ENCODE measurements at regions not wholly inside any gene's neighbourhood (a gene's known extent, or its start where the extent isn't known, plus 50 kb on each side); places are given as distances from the start of the nearest gene placed in this dataset.

- TF ChIP-seq, protein P1, sequence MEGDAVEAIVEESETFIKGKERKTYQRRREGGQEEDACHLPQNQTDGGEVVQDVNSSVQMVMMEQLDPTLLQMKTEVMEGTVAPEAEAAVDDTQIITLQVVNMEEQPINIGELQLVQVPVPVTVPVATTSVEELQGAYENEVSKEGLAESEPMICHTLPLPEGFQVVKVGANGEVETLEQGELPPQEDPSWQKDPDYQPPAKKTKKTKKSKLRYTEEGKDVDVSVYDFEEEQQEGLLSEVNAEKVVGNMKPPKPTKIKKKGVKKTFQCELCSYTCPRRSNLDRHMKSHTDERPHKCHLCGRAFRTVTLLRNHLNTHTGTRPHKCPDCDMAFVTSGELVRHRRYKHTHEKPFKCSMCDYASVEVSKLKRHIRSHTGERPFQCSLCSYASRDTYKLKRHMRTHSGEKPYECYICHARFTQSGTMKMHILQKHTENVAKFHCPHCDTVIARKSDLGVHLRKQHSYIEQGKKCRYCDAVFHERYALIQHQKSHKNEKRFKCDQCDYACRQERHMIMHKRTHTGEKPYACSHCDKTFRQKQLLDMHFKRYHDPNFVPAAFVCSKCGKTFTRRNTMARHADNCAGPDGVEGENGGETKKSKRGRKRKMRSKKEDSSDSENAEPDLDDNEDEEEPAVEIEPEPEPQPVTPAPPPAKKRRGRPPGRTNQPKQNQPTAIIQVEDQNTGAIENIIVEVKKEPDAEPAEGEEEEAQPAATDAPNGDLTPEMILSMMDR (IDR thresholded peaks at IDR 0.05; ENCODE audit: control extremely low read depth, extremely low read depth): no peak
- ATAC-seq (ENCODE audit: insufficient read depth, low FRiP score) (no peak), DNase-seq (peak in 2 of 3 donors; percentile 67 to 81)
- peaks cover 0 to 4% (median 0%) of the 10 kb centered on the region in 4 donors for H3K9me3 ChIP-seq (ENCODE audit: control insufficient read depth in 4 of 4, insufficient read depth in 3 of 4, low read length in 3 of 4)
- no peak overlapping the region for H3K4me3 ChIP-seq
- H3K4me1 ChIP-seq (ENCODE audit: control insufficient read depth in 5 of 5, insufficient read depth in 5 of 5, low read length in 5 of 5): peaks cover 0 to 12% (median 0%) of the 10 kb centered on the region in 5 donors
- 43 to 50% methylated on average over 13 of the region's 13 CpGs for whole genome bisulfite sequencing, 2 donors
- no peak overlapping the region for H3K27ac ChIP-seq (ENCODE audit: low read depth in 1 of 2, low read length in 1 of 2)
- peak overlapping the region in 1 of 2 donors; percentile 15 for H3K9ac ChIP-seq (ENCODE audit: insufficient read depth in 1 of 2, low read length in 2 of 2)
- no peaks in the 10 kb centered on the region for H3K27me3 ChIP-seq (ENCODE audit: control insufficient read depth in 3 of 3, insufficient read depth in 3 of 3, low read length in 2 of 3)
- H3K36me3 ChIP-seq (ENCODE audit: control insufficient read depth in 4 of 4, insufficient read depth in 4 of 4, low read length in 4 of 4): no peaks in the 10 kb centered on the region
These were observed 51.2 kb upstream of the ADRA1B start for GRCh38 chr5:159864885-159865691.

DNA sequence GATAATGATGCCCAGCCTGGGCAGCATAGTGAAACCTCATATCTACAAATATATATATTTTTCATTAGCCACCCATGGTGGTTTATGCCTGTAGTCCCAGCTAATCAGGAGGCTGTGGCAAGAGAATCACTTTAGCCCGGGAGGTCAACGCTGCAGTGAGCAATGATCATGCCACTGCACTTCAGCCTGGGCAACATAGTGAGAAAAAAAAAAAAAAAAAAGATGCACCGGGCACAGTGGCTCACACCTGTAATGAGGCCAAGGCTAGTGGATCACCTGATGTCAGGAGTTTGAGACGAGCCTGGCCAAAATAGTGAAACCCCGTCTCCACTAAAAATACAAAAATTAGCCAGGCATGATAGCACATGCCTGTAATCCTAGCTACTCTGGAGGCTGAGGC, 50.2 kb upstream of the ADRA1B start:
- WGBS, 2 donors: 91 to 94% methylated on average over 5 of the region's 5 CpGs
- no peak for ATAC-seq (ENCODE audit: insufficient read depth, low FRiP score)
- Histone ChIP-seq H3K9me3 (ENCODE audit: control insufficient read depth in 4 of 4, insufficient read depth in 3 of 4, low read length in 3 of 4) (no peaks in the 10 kb centered on the region), H3K27ac (ENCODE audit: low read depth in 1 of 2, low read length in 1 of 2) (no peak overlapping the region), H3K4me1 (ENCODE audit: control insufficient read depth in 5 of 5, insufficient read depth in 5 of 5, low read length in 5 of 5) (peaks cover 0 to 12% (median 0%) of the 10 kb centered on the region in 5 donors), H3K4me3 (no peak overlapping the region), H3K9ac (ENCODE audit: insufficient read depth in 1 of 2, low read length in 2 of 2) (no peak overlapping the region), H3K27me3 (ENCODE audit: control insufficient read depth in 3 of 3, insufficient read depth in 3 of 3, low read length in 2 of 3) (no peaks in the 10 kb centered on the region), H3K36me3 (ENCODE audit: control insufficient read depth in 4 of 4, insufficient read depth in 4 of 4, low read length in 4 of 4) (no peaks in the 10 kb centered on the region)
- no peak for DNase-seq
- TF ChIP-seq, protein P1 (IDR thresholded peaks at IDR 0.05; ENCODE audit: control extremely low read depth, extremely low read depth): no peak
